ACHN (cell line): ENCODE measurements at regions not wholly inside any gene's neighbourhood (a gene's known extent, or its start where the extent isn't known, plus 50 kb on each side); places are given as distances from the start of the nearest gene placed in this dataset.

Experiments
- DNase-seq: peaks from one replicate; pipeline ENCODE4 v3.0.0-alpha.2; 2015
- in situ Hi-C: cut with HindIII; loops from 2 replicates; pipeline ENCODE4 v1.10.0; 2017; ENCODE audit warnings: low sequenced_read_pairs, low pct_ligation_motif_present, low pct_unique_long_range_greater_than_20kb

- in situ Hi-C loops = no loop called here
- no peak for DNase-seq
These were observed 85.5 kb upstream of the AKR1E2 start for GRCh38 chr10:4740471-4740870.

GRCh38 chr10:4736608-4737007, 89.4 kb upstream of the AKR1E2 start:
- in situ Hi-C loops = no loop called here

GRCh38 chr10:4736183-4736582, 89.8 kb upstream of the AKR1E2 start:
- in situ Hi-C loops = no loop called here
- no peak for DNase-seq

More at GRCh38 chr10:4736608-4737007, 89.4 kb upstream of the AKR1E2 start:
- no peak for DNase-seq

- DNase-seq = no peak
- in situ Hi-C loops = no loop called here
These were observed 92.2 kb upstream of the AKR1E2 start for GRCh38 chr10:4733843-4734224.

GRCh38 chr10:4733150-4733842, 92.7 kb upstream of the AKR1E2 start:
- no peak for DNase-seq
- in situ Hi-C loops = no loop called here

- in situ Hi-C loops = no loop called here
- no peak for DNase-seq
These were observed 95.0 kb upstream of the AKR1E2 start for GRCh38 chr10:4730998-4731397.

- in situ Hi-C loops = no loop called here
- peak; percentile 83 for DNase-seq
These were observed 99.9 kb upstream of the AKR1E2 start for GRCh38 chr10:4725917-4726606.

- no peak for DNase-seq
These were observed 102.1 kb upstream of the AKR1E2 start for GRCh38 chr10:4723860-4724259.

GRCh38 chr10:4721999-4722753, 103.8 kb upstream of the AKR1E2 start:
- in situ Hi-C loops = no loop called here

More at GRCh38 chr10:4723860-4724259, 102.1 kb upstream of the AKR1E2 start:
- in situ Hi-C loops = no loop called here

GRCh38 chr10:4720463-4720862, 105.5 kb upstream of the AKR1E2 start:
- DNase-seq = no peak
- in situ Hi-C loops = no loop called here

More at GRCh38 chr10:4721999-4722753, 103.8 kb upstream of the AKR1E2 start:
- DNase-seq = no peak

GRCh38 chr10:4719671-4720070, 106.3 kb upstream of the AKR1E2 start:
- DNase-seq = no peak
- in situ Hi-C loops = no loop called here

- in situ Hi-C loops = no loop called here
- no peak for DNase-seq
These were observed 107.0 kb upstream of the AKR1E2 start for GRCh38 chr10:4719036-4719435.

GRCh38 chr10:4718544-4718943, 107.5 kb upstream of the AKR1E2 start:
- no peak for DNase-seq
- in situ Hi-C loops = no loop called here

- in situ Hi-C loops = no loop called here
- DNase-seq = no peak
These were observed 108.3 kb upstream of the AKR1E2 start for GRCh38 chr10:4717670-4718069.

GRCh38 chr10:4710858-4711257, 115.1 kb upstream of the AKR1E2 start:
- DNase-seq = no peak
- in situ Hi-C loops = no loop called here

GRCh38 chr10:4708123-4708759, 117.8 kb upstream of the AKR1E2 start:
- DNase-seq = no peak
- in situ Hi-C loops = no loop called here

- in situ Hi-C loops = no loop called here
- DNase-seq = no peak
These were observed 118.8 kb upstream of the AKR1E2 start for GRCh38 chr10:4707221-4707620.

GRCh38 chr10:4704034-4704545, 121.9 kb upstream of the AKR1E2 start:
- peak; percentile 81 for DNase-seq
- in situ Hi-C loops = no loop called here

GRCh38 chr10:4701016-4701415, 125.0 kb upstream of the AKR1E2 start:
- no peak for DNase-seq
- in situ Hi-C loops = no loop called here
